B cell (primary cell): ENCODE measurements at regions not wholly inside any gene's neighbourhood (a gene's known extent, or its start where the extent isn't known, plus 50 kb on each side); places are given as distances from the start of the nearest gene placed in this dataset.

Experiments used
- ATAC-seq: fragments of 200-7000 bp; cut with Tn5 transposase; one replicate; pipeline ENCODE4 v1.10.0; 2021; ENCODE audit warnings: low read depth, mild to moderate bottlenecking, moderate number of reproducible peaks, moderate library complexity
- CTCF ChIA-PET: fragments of 350-600 bp; sonication (Branson Sonifier 250); formaldehyde crosslinking; loops from one replicate; lab custom pipeline; 2021; ENCODE audit warnings: antibody characterized with exemption, inconsistent platforms; lab: Charles Lee
- POLR2A ChIA-PET: fragments of 350-600 bp; sonication (Branson Sonifier 250); formaldehyde crosslinking; loops from one replicate; lab custom pipeline; 2021; ENCODE audit warnings: antibody characterized with exemption; lab: Charles Lee
- DNase-seq: peaks from one replicate; pipeline ENCODE4 v3.0.0; 2013
- H2AFZ ChIP-seq: 2 replicates; pipeline ENCODE4 v1.6.1; 2012; ENCODE audit warnings: mild to moderate bottlenecking, low read depth, low read length; ENCODE audit not compliant: insufficient read depth, poor library complexity, severe bottlenecking
- H3K27ac ChIP-seq, 2 donors: 1 replicate in 1 of 2; 2 replicates in 1 of 2; pipeline ENCODE4 v1.5.1; 2012 to 2013; ENCODE audit warnings: low read length in 2 of 2, mild to moderate bottlenecking in 2 of 2, moderate library complexity in 1 of 2
- H3K27me3 ChIP-seq, 4 experiments: fragments of 200-600 bp in 1 of 4; sonication (generic) in 1 of 4; replicated peaks in 1 of 4; 1 replicate in 2 of 4; 2 replicates in 2 of 4; pipeline versions ENCODE4 v1.6.1 to v1.7.0; 2013 to 2016; ENCODE audit warnings: low read length in 3 of 4, mild to moderate bottlenecking in 2 of 4, mixed read lengths in 1 of 4, moderate library complexity in 1 of 4; ENCODE audit not compliant: insufficient read depth in 4 of 4, control insufficient read depth in 3 of 4; ENCODE audit errors: control extremely low read depth in 1 of 4
- H3K36me3 ChIP-seq, 2 experiments: replicated peaks in 1 of 2; 1 replicate in 1 of 2; 2 replicates in 1 of 2; pipeline versions ENCODE4 v1.6.1 to v1.7.1; 2013; ENCODE audit warnings: low read length in 1 of 2; ENCODE audit not compliant: insufficient read depth in 2 of 2, control insufficient read depth in 1 of 2; ENCODE audit errors: control extremely low read depth in 1 of 2, extremely low read depth in 1 of 2
- H3K4me1 ChIP-seq, 2 donors: fragments of 200-600 bp in 1 of 2; sonication (generic) in 1 of 2; 1 replicate in 1 of 2; 2 replicates in 1 of 2; pipeline versions ENCODE4 v1.5.1 to v1.6.1; 2013 to 2017; ENCODE audit warnings: low read length in 2 of 2; ENCODE audit not compliant: control insufficient read depth in 2 of 2, insufficient read depth in 2 of 2
- H3K4me2 ChIP-seq: replicated peaks from 2 replicates; pipeline ENCODE3; 2012; ENCODE audit warnings: mild to moderate bottlenecking, low read depth, low read length; ENCODE audit not compliant: poor library complexity, severe bottlenecking
- H3K4me3 ChIP-seq, 5 experiments: fragments of 200-600 bp in 1 of 5; sonication (generic) in 1 of 5; 1 replicate in 3 of 5; 2 replicates in 2 of 5; pipeline versions ENCODE4 v1.5.1 to v1.7.0; 2011 to 2016; ENCODE audit warnings: low read length in 4 of 5, mild to moderate bottlenecking in 4 of 5, low read depth in 2 of 5, control low read depth in 1 of 5, moderate library complexity in 1 of 5; ENCODE audit not compliant: insufficient read depth in 1 of 5; ENCODE audit errors: control extremely low read depth in 1 of 5, extremely low read depth in 1 of 5
- H3K79me2 ChIP-seq: fragments of 200-600 bp; sonication (generic); one replicate; pipeline ENCODE4 v1.6.0; 2016; ENCODE audit warnings: low read length; ENCODE audit not compliant: control insufficient read depth, insufficient read depth
- H3K9ac ChIP-seq: fragments of 200-600 bp; sonication (generic); 2 replicates; pipeline ENCODE4 v1.6.1; 2017; ENCODE audit warnings: mild to moderate bottlenecking, low read length, moderate library complexity
- H3K9me3 ChIP-seq, 3 donors: one replicate each; pipeline versions ENCODE4 v1.6.1 to v1.7.1; 2013; ENCODE audit warnings: low read length in 2 of 3; ENCODE audit not compliant: control insufficient read depth in 2 of 3, insufficient read depth in 1 of 3; ENCODE audit errors: control extremely low read depth in 1 of 3
- H4K20me1 ChIP-seq: 2 replicates; pipeline ENCODE4 v1.6.0; 2012; ENCODE audit warnings: mild to moderate bottlenecking, low read length; ENCODE audit not compliant: insufficient read depth, control insufficient read depth, poor library complexity, severe bottlenecking
- H3K27ac Mint-ChIP-seq: one replicate; pipeline ENCODE4 v1.8.0; 2021; ENCODE audit warnings: mixed read lengths
- H3K27me3 Mint-ChIP-seq: one replicate; pipeline ENCODE4 v1.8.0; 2021; ENCODE audit warnings: mixed read lengths
- H3K4me1 Mint-ChIP-seq: one replicate; pipeline ENCODE4 v1.8.0; 2021; ENCODE audit warnings: mixed read lengths
- H3K4me3 Mint-ChIP-seq: one replicate; pipeline ENCODE4 v1.8.0; 2021; ENCODE audit warnings: mixed read lengths
- H3K9me3 Mint-ChIP-seq: one replicate; pipeline ENCODE4 v1.8.0; 2022; ENCODE audit warnings: mixed read lengths; ENCODE audit not compliant: insufficient read depth
- CTCF ChIP-seq: fragments of 200-600 bp; IDR thresholded peaks from one replicate; pipeline ENCODE4 v1.8.0; 2022; ENCODE audit warnings: antibody characterized with exemption, mild to moderate bottlenecking
- EZH2 ChIP-seq: IDR thresholded peaks from 2 replicates; pipeline ENCODE4 v1.6.1; 2012; ENCODE audit warnings: borderline replicate concordance, low read depth, mild to moderate bottlenecking, moderate library complexity, low read length; ENCODE audit not compliant: insufficient read depth, poor library complexity, severe bottlenecking
- WGBS: methylation state at CpG from one replicate; pipeline ENCODE4 v1.1.5; 2013; ENCODE audit warnings: missing lambda C conversion rate; ENCODE audit not compliant: insufficient coverage; 5-methylcytosine and 5-hydroxymethylcytosine counted together
- intact Hi-C: fragments of 100-400 bp; cut with micrococcal nuclease; formaldehyde crosslinking; loops from one replicate; pipeline ENCODE4 v1.10.0; 2022

GRCh38 chr6:140490081-140490480, 1115.6 kb upstream of the CITED2 start:
- ChIA-PET POLR2A (no interaction called here), CTCF (interaction anchor here (0.6 kb wide), 1 partner anchor 1751 kb away, joined by 3 read pairs; no protein-coding TSS in a partner anchor)
- Mint-ChIP-seq H3K4me1 (no peaks in the 10 kb centered on the region), H3K9me3 (peaks cover 4% of the 10 kb centered on the region), H3K27ac (no peak overlapping the region), H3K4me3 (no peak overlapping the region), H3K27me3 (no peaks in the 10 kb centered on the region)
- Histone ChIP-seq H4K20me1 (no peaks in the 10 kb centered on the region), H3K4me1 (no peaks in the 10 kb centered on the region), H3K4me2 (no peak overlapping the region), H2AFZ (no peak overlapping the region), H3K27ac (no peak overlapping the region), H3K27me3 (no peaks in the 10 kb centered on the region), H3K9me3 (peaks cover 0 to 4% (median 0%) of the 10 kb centered on the region in 3 donors), H3K4me3 (no peak overlapping the region), H3K36me3 (no peaks in the 10 kb centered on the region), H3K9ac (no peak overlapping the region), H3K79me2 (no peaks in the 10 kb centered on the region)
- TF ChIP-seq CTCF (no peak), EZH2 (no peak)
- DNase-seq (no peak), ATAC-seq (no peak)
- no CpG with 5 or more reads among the region's 2 CpGs for WGBS
- intact Hi-C loops = no loop called here

- intact Hi-C loops = no loop called here
- POLR2A ChIA-PET = no interaction called here
Observed at GRCh38 chr6:140487586-140487985, 1113.1 kb upstream of the CITED2 start.

More at GRCh38 chr6:140487586-140487985, 1113.1 kb upstream of the CITED2 start:
- Histone ChIP-seq H2AFZ (no peak overlapping the region), H3K4me1 (no peaks in the 10 kb centered on the region), H3K27me3 (no peaks in the 10 kb centered on the region), H3K27ac (no peak overlapping the region), H4K20me1 (no peaks in the 10 kb centered on the region), H3K36me3 (no peaks in the 10 kb centered on the region), H3K79me2 (no peaks in the 10 kb centered on the region), H3K4me2 (no peak overlapping the region), H3K9ac (no peak overlapping the region), H3K9me3 (no peaks in the 10 kb centered on the region), H3K4me3 (no peak overlapping the region)
- no peak for DNase-seq
- CTCF ChIA-PET = no interaction called here
- Mint-ChIP-seq H3K9me3 (no peaks in the 10 kb centered on the region), H3K27me3 (no peaks in the 10 kb centered on the region), H3K4me1 (no peaks in the 10 kb centered on the region), H3K4me3 (no peak overlapping the region), H3K27ac (no peak overlapping the region)
- no peak for ATAC-seq
- WGBS = no CpG with 5 or more reads among the region's 2 CpGs
- TF ChIP-seq EZH2 (no peak), CTCF (no peak)
